Urothelium cell line (cell line): ENCODE measurements at regions not wholly inside any gene's neighbourhood (a gene's known extent, or its start where the extent isn't known, plus 50 kb on each side); places are given as distances from the start of the nearest gene placed in this dataset.

ENCODE experiments used
- DNase-seq: peaks from one replicate; pipeline ENCODE4 v3.0.0; 2011; ENCODE audit warnings: low spot score, mixed read lengths
- FAIRE-seq: peaks from 2 replicates; lab custom pipeline; 2011; peaks lifted over from hg19 to GRCh38; lab: Jason Lieb, UNC

DNA sequence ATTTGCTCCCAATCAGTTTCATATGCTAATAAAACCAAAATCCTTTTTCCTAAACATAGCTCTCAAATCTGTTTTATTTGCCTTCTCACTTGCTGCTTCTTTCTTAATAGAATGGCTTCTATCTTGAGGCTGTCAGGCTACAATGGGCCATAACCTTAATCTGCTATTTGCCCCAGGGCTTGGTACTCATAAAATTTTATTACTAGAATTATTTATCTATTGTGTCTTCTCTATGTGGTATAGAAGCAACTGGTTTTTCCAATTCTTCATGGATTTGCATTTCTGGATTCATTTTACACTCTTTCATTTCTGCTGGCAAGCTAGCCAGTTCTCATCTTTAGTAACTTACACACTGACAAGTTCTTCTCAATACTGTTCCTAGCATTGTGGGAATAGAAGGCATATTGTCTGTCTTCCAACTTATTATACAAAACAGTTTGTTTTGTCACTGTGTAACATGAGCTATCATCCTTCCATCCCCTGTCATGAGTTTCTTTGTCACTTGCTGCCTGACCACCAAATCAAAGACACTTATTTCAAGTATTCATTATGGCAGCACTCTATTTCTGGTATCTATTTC is 96.6 kb upstream of the KCNIP4 start:
- DNase-seq (no peak), FAIRE-seq (no peak)

DNA sequence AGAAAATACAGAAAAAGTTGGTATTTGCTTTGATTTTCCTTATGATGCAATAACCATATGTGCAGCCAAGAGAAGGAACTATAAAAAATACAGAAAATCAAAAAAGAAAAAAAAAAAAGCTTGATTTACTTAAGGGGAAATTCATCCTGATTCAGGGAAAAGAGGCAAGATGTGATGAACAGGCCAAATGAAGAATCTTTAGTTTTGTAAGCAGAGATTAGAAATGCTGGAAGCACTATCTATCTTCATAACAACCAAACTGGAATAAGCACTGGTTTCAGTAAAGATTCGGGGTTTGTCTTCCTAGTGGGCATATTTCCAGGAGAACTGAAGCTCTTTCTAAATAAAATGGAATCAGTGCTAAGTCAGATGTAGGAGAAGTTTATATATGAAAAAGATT is 82.9 kb upstream of the KCNIP4 start:
- FAIRE-seq, result no peak
- DNase-seq, result no peak

DNA sequence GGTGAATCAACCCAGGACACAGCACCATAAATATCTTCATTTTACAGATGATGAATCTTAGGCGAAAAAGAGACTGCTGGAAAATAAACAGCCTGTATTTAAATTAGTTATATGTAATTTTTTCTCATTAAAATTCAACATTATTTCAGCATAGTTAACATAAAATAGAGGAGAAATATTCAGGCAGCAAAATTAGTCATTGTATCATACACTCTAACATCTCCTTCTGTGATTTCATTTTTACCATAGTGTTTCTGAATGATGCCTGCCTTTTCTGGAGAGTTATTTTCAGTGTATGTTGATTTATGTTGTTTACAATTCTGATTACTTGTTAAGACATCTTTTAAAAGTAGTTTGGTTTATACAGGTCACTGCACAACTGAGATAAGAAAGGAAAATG is 82.3 kb upstream of the KCNIP4 start:
- DNase-seq (no peak), FAIRE-seq (no peak)

DNA sequence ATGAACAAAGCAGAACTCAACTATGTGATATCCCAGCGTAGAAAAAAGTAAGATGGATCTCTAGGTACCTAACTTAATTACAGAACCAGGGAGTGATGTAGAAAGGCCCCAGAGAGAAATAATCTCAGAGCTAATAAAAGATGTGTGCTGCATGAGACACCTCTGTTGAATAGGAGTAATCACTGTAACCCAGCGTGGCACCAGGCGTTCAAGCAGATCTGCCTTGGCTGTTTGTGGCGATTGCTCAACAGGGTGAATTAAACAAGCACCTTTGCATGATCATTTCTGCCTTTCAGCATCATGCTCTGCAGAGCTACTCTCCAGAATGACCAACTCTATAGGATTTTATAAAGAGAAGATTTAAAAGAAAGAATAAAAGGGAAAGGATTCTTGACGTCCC is 81.7 kb upstream of the KCNIP4 start:
- DNase-seq (no peak), FAIRE-seq (no peak)

DNA sequence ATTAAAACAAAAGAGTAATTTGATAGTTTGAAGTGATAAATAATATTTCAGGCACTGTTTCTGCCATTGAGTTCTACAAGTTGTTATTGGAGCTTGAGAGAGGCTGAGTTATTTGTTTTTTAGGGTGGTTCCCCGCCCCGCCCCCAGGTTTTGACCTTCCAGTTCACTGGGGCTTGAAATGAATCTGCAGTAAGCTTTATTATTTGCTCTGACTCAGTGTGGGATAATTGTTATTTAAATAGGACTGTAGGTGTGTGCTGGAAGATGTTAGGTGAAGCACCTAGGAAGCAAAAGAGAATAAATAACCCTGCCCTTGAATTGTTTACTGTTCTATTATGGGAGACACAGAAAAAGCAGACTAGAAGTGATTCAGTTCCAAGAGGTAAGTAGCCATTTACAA is 81.2 kb upstream of the KCNIP4 start:
- DNase-seq (no peak), FAIRE-seq (no peak)

DNA sequence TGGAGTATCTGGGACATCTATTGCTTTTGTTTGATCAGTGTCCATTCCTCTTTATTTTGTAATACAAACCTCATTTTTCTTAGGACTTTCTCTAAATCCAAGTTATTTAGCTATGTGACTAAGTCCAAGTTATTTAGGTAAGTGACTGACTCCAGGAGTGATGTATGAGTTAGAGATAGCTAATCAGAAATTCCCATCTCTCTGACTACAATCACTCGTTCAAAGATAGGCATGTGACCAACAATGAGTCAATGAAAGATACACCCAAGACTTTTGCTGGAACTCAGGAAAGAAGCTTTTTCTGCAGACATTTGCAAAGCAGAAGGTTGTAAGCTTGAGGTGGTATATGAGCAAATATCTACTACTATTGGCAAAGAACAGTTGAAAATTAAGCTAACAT is 72.5 kb upstream of the KCNIP4 start:
- DNase-seq (no peak), FAIRE-seq (no peak)

DNA sequence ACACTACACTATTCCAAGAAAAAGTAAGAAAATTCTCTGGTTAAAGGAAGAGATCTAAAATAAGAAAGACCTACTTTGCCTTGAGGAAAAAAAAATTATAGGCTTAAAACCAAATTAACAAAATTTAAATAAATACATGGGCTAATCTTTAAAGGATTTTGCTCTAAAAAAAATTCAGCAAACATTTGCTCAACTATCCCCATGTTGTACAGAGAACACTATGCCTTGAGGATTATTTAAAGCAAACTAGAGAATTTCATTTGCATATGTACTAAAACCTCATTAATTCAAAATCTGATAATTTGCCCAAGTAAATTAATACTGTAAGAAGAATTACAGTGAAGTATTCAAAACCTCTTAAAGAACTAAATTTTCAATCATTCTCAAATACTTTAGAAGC is 71.6 kb upstream of the KCNIP4 start:
- FAIRE-seq (no peak), DNase-seq (no peak)

DNA sequence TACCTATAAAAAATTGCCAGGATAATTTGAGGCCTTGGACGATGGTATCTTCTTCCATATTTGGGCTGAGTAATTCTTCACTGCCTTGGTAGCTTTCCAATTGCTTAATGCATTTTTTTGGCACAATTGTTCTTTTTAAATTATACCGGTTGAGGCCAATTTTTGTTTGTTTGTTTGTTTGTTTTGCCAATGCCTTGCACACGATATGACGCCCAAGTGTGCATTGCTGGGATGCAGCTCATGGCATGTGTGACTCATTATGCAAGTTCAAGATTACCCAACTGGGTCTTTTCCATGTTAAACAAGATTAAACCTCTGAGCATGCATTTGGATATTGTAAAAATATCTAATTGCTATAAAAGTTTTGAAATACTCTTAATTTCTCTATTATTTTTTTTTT is 71.1 kb upstream of the KCNIP4 start:
- DNase-seq (no peak), FAIRE-seq (no peak)

DNA sequence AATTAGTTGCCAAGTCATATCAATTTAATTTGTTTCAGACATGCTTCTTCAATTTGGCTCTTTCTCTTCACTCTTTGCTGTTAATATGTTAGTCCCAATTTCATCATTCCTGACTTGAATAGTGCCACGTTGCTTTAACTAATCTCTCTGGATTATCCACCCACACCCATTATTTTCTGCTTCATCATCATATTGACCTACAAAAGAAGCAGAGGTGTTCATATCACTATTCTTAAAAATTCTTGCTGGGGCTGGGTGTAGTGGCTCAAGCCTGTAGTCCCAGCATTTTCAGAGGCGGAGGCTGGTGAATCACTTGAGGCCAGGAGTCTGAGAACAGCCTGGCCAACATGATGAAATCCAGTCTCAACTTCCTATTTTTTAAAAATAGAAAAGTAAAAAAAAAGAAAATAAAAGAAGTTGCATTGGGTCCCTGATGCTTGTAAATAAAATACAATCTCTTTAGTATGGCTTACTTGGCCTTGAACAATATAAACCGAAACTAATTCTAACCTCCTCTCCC is 65.7 kb upstream of the KCNIP4 start:
- FAIRE-seq (no peak), DNase-seq (no peak)

DNA sequence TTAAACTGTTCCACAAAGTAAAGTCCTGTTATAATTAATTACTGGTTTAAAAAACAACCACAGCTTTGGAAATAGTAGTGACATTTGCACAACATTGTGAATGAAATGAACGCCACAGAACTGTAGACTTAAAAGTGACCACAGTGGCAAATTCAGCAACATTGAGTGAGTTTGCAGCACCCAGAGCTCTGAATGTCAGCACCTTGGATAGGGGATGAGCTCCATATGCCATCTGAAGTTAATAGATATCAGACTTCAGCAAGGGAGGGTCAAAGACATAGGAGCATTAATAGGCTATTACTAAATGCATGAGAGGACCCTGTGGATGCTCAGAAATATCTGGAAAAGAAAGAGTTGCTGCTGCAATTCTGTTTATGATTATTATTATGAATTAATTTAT is 55.3 kb upstream of the KCNIP4 start:
- FAIRE-seq (no peak), DNase-seq (peak; percentile 2)
